Liver (tissue), 2 donors: ENCODE measurements at regions not wholly inside any gene's neighbourhood (a gene's known extent, or its start where the extent isn't known, plus 50 kb on each side); places are given as distances from the start of the nearest gene placed in this dataset.

Source experiments
- TF ChIP-seq, protein P1 (sequence below): fragments of 150-350 bp; IDR thresholded peaks from 2 replicates; pipeline ENCODE4 v1.5.1; 2017; ENCODE audit warnings: improper control_type of control experiment, low read depth, low read length; ENCODE audit not compliant: missing input control
- TF ChIP-seq, protein P2 (sequence below): IDR thresholded peaks from 2 replicates; pipeline ENCODE4 v1.6.1; 2016; ENCODE audit warnings: antibody characterized with exemption
- TF ChIP-seq, protein P3 (sequence below): IDR thresholded peaks from 2 replicates; pipeline ENCODE4 v1.6.1; 2016; ENCODE audit warnings: antibody characterized with exemption
- donor health status: healthy.

DNA sequence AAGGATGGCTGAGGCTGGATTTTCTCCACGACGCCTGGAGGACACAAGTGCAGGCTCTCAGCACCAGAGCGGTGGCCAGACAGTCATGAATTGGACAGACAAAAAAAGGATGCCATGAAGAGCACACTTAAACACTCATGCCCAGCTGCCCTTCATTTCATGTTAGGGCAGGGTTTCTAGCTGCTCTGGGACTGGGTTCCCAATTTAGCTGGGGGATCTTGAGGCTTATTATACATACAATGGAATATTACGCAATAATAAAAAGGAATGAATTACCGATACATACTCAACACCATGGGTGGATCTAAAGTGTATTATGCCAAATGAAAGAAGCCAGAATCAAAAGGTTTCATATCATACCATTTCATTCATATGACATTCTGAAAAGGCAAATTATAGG is 512.1 kb upstream of the LRRC4C start:
- TF ChIP-seq, protein P1, sequence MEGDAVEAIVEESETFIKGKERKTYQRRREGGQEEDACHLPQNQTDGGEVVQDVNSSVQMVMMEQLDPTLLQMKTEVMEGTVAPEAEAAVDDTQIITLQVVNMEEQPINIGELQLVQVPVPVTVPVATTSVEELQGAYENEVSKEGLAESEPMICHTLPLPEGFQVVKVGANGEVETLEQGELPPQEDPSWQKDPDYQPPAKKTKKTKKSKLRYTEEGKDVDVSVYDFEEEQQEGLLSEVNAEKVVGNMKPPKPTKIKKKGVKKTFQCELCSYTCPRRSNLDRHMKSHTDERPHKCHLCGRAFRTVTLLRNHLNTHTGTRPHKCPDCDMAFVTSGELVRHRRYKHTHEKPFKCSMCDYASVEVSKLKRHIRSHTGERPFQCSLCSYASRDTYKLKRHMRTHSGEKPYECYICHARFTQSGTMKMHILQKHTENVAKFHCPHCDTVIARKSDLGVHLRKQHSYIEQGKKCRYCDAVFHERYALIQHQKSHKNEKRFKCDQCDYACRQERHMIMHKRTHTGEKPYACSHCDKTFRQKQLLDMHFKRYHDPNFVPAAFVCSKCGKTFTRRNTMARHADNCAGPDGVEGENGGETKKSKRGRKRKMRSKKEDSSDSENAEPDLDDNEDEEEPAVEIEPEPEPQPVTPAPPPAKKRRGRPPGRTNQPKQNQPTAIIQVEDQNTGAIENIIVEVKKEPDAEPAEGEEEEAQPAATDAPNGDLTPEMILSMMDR = no peak
- TF ChIP-seq, protein P2, sequence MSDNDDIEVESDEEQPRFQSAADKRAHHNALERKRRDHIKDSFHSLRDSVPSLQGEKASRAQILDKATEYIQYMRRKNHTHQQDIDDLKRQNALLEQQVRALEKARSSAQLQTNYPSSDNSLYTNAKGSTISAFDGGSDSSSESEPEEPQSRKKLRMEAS = no peak
- TF ChIP-seq, protein P3, sequence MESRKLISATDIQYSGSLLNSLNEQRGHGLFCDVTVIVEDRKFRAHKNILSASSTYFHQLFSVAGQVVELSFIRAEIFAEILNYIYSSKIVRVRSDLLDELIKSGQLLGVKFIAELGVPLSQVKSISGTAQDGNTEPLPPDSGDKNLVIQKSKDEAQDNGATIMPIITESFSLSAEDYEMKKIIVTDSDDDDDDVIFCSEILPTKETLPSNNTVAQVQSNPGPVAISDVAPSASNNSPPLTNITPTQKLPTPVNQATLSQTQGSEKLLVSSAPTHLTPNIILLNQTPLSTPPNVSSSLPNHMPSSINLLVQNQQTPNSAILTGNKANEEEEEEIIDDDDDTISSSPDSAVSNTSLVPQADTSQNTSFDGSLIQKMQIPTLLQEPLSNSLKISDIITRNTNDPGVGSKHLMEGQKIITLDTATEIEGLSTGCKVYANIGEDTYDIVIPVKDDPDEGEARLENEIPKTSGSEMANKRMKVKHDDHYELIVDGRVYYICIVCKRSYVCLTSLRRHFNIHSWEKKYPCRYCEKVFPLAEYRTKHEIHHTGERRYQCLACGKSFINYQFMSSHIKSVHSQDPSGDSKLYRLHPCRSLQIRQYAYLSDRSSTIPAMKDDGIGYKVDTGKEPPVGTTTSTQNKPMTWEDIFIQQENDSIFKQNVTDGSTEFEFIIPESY = no peak
